NCI-H2227 (cell line): ENCODE measurements at regions not wholly inside any gene's neighbourhood (a gene's known extent, or its start where the extent isn't known, plus 50 kb on each side); places are given as distances from the start of the nearest gene placed in this dataset.
"Not testable (repeated sequence)": the region's sequence is repeated elsewhere in the genome, so short reads cannot be mapped to it uniquely, and the experiment has no call there.

Source experiments
- DNase-seq: peaks from one replicate; lab custom pipeline; 2025; ENCODE audit not compliant: unreplicated experiment; lab: John Stamatoyannopoulos, UW

DNA sequence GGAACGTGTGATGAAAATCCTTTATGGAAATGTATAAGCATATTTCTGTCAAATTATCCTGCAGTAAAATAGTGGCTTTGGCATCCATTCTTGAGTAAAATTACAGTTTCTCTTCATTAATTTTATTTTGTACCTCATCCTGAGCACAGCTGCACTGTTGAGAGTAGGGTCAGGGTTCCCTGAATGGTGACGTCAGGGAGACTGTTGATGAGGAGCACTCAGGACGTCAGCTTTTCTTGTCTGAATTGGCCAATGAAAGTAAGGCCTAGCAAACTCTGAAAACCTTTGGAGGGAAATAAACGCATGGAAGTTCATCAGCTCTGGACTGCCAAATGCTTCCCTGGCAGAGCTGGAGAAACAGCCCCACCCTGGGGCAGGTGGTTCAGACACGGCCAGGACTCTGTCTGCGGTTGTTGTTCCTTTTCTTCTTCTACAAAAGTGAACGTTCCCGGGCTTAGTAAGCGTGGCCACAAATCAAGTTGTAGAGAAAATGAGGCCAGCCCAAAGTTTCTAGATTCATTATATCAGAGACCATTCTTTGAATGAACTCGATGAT, 179.7 kb upstream of the EXOC2 start:
- DNase-seq: no peak

DNA sequence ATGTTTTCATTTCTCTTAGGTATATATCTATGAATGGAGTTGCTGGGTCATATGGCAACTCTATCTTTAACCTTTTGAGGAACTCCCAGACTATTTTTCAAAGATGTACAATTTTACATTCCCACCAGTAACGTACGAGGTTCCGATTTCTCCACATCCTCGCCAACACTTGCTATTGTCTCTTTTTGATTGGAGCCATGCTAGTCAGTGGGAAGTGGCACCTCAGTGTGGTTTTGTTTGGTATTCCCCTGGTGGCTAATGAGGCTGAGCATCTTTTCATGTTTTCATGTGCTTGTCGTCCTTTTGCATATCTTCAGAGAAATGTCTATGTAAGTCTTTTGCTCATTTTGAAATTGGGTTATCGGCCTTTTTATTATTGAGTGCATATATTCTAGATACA, 178.6 kb upstream of the EXOC2 start:
- no peak for DNase-seq

DNA sequence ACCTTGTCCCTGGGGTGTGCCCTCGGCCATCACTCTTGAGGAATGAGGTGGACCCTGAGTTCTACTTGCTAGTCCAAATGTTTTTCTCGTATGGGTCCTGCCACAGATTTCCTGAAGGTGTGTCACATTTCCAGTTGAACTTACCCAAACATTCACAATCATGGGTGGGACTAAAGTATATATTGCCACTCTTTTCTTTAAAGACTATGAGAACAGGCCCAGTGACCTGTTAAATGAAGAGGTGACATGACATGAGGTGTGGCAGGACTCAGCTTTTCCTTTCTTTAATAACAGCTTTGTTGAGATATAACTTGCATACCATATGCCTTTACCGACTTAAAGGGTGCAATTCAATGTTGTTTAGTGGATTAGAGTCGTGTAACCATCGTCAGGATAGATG, 177.2 kb upstream of the EXOC2 start:
- DNase-seq: no peak

DNA sequence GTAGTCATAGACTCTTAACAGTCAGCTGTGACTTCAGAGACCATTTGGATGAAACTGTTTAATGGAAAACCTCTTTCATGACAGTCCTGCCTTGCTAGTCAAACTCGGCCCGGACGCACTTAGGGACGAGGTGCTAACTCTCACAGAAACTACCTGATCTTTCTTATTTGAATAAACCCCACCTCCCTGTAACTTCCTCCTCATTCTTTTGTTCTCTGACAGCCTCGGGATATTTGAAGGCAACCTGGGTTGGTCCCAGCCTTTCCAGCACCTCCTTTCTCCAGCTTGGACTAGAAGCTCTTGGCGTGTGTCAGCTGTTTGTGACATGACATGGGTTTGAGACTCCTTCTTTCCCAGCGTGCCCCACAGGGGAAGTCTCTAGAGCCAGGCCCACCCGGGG, 175.3 kb upstream of the EXOC2 start:
- no peak for DNase-seq

DNA sequence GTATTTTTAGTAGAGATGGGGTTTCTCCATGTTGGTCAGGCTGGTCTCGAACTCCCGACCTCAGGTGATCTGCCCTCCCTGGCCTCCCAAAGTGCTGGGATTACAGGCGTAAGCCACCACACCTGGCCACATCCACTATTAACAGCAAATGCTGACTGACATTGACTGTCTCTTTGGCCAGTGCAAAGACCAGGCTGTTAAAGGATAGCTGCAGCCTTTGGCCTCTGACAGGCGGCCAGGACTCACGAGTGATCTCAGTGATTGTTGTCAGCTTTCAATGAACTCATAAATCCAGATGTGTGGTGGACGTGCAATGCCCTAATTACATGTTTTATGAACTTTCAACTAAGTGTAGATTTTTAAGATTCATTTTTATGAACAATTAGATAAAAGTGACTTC, 174.4 kb upstream of the EXOC2 start:
- DNase-seq: no peak

DNA sequence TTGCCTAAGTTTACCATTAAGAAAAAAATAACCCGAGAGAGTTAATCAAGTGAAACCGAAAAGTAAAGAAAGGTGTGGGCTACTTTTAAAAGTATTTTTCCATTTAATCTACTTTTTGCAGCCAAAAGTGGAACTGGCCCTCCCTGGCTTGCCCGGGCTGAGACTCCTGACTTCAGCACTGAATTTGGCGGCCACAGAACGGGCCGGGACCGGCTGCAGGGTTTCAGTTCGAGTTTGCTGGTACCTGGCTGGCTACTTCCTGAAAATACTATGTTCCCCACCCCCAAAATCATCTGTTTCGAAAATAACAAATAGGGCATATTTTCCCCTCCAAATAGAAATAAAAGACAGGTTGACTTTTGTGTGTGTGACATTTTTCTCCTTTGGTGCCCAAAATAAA, 173.4 kb upstream of the EXOC2 start:
- no peak for DNase-seq

DNA sequence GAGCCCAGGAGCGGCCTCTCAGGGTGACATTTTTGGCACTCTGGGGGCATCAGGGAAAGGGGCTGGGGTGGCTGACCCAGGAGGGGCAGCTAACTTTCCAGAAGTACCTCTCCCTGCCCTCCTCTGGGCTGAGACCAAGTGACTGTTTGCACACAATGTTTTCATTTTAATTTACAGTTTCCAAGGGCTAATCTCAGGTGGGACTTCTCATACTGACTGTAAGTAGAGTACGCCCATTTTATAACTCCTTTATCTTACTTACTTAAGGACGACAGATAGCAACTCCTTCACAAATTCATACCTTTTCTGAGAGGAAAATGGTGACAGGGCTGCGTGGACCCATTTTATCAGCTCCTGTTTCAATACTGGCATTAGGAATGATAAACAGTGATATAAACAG, 172.9 kb upstream of the EXOC2 start:
- no peak for DNase-seq

DNA sequence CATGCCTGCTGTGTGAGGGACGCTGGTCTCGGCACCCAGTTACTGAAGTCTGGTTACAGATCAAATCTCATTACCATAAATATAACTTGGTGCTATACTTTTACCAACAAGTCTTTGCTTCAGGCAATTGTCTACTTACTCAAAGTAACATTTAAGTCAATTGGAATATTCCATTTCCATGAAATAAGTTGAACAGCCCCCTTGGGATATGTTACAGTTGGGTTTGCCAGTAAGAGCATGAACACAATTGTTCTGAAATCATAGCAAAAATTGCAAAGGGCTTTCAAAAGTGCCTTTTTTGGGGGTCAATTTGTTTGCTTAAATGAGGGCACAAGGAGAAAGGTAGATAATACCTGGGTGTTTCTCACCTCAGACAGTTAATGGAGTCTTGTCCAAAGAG, 170.9 kb upstream of the EXOC2 start:
- no peak for DNase-seq

DNA sequence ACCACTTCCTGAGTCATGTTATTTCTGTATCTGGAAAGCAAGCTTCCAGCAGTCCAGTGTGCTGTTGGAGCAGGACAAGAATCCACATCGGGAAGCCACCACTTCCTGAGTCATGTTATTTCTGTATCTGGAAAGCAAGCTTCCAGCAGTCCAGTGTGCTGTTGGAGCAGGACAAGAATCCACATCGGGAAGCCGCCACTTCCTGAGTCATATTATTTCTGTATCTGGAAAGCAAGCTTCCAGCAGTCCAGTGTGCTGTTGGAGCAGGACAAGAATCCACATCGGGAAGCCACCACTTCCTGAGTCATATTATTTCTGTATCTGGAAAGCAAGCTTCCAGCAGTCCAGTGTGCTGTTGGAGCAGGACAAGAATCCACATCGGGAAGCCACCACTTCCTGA, 170.2 kb upstream of the EXOC2 start:
- DNase-seq: not testable (repeated sequence)

DNA sequence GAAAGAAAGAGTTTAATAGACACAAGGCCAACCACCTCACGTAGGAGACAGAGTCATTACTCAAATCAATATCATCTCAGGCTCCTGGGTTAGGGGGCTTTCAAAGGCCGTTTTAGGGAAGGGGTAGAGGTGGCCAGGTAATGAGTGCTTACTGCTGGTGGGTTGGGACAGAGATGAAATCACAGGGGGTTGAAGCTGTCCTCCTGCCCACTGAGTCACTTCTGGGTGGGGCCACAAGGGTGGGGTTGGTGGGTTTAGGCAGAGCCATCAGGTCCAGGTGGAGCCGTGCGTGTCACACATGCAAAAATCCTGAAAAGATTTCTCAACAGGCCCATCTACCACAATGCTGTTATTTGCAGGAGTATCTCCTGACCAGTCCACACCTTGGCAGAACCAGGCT, 167.0 kb upstream of the EXOC2 start:
- DNase-seq: no peak

DNA sequence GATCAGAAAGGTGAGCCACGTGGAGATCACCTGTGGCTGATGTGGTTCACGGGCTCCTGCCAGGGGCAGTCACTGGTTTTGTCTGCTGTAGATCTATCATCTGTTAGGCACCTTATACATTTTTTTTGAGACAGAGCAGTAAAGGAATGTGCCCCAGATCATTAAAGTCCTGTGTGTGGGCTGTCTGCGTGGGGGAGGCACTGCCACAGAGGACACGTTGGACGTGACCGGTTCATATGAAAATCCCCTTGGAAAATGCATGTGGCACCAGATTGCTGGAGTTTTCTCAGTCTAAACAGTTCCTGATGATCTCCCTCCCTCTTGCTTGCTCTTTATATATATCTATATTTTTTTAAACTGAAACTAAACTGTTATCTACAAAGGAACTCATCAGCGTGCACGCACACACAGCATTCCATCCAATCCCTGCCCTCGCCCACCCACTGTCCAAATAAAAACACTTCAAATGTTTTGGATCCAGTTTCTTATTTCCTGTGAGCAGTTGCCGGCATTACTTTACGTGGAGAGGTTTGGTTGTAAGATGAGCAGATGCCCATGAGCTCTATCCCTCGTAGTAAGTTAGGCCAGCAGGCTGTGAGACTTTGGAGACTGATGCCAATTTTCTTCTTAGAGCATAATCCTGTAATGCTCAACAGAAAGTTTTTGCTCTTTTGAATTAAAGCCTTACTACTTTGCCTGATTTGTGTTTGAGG, 161.6 kb upstream of the EXOC2 start:
- DNase-seq: no peak

DNA sequence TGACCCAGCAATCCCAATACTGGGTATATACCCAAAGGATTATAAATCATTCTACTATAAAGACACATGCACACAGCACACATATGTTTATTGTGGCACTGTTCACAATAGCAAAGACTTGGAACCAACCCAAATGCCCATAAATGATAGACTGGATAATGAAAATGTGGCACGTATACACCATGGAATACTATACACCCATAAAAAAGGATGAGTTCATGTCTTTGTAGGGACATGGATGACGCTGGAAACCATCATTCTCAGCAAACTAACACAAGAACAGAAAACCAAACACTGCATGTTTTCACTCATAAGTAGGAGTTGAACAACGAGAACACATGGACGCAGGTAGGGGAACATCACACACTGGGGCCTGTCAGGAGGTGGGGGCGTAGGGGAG, 159.3 kb upstream of the EXOC2 start:
- DNase-seq: not testable (repeated sequence)

DNA sequence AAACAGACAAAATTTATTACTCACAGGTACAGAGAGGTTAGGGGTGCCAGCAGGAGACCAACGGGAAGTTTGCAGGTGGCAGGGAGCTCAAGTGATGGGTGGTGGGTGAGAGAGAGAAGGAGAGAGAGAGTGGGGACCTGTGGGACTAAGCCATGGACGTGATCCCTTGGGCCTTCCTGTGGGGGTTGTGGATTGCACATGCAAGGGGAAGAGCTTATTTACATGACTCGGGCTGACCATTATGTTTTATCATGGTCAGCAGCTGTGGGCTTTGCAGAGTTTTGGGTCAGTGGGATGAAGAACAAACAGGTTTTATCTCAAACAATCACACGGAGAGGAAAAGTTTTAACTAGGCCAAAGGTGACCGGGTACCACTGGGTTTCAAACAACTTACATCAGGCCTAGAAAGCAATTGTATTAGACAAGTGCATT, 156.2 kb upstream of the EXOC2 start:
- DNase-seq: no peak

DNA sequence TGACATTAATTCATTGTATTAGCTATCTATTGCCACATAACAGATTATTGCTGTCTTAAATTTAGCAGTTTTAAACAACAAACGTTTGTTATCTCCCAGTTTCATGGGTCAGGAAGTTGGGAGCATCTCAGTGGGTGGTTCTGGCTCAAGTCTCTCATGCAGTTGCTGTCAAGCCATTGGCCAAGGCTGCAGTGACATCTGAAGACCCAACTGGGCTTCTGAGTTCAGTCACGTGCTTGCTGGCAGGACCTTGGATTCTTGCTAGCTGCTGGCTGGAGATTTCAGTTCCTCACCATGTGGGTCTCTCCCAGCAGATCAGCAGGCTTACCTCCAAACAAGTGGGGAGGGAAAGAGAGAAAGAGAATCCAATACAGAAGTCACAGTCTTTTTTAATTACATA, 152.6 kb upstream of the EXOC2 start:
- no peak for DNase-seq

DNA sequence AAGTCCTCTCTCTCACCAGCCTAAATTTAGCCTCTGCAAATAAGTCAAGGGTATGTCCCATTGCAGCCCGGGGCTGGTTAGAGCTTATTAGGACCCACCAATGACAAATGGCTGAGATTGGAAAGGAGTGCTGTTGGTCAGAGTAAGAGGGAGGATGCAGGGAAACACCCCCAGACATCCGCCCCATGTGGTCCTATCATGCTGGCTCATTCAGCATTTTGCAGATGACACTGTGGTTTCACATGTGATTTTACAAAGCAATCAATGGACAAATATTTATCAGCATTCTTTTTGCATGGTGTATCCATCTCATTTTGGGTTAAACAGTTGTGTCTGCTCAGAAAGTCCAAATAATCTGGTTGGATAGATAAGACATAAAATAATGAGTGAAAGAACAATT, 152.2 kb upstream of the EXOC2 start:
- DNase-seq: no peak

DNA sequence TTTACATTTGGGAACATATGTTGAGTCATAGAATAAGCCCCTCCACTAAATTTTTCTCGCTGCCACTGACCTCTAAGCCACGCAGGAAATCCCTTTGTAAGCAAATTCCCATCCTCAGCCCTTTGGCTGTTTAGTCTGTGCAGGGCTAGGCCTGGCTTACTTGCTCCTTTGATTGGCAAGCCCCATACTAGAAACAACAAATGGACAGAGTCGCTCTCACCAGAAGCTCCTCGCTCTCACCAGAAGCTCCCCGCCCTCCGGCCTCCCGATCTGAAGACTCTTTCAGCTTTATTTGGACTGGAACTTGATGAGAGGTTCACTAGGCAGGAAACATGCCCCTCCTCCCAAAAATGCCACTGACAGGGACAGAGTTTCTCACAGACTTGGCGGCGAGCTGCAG, 149.2 kb upstream of the EXOC2 start:
- no peak for DNase-seq

DNA sequence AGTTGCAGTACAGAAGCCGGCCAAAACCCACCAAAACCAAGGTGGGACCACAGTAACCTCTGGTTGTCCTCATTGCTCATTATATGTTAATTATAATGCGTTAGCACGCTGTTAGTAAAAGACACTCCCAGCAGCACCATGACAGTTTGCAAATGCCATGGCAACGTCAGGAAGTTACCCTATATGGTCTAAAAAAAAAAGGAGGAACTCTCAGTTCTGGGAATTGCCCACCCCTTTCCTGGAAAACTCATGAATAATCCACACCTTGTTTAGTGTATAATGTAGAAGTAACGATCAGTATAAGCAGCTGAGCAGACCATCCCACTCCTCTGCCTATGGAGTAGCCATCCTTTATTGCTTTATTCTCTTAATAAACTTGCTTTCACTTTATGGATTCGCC, 148.6 kb upstream of the EXOC2 start:
- DNase-seq: no peak

DNA sequence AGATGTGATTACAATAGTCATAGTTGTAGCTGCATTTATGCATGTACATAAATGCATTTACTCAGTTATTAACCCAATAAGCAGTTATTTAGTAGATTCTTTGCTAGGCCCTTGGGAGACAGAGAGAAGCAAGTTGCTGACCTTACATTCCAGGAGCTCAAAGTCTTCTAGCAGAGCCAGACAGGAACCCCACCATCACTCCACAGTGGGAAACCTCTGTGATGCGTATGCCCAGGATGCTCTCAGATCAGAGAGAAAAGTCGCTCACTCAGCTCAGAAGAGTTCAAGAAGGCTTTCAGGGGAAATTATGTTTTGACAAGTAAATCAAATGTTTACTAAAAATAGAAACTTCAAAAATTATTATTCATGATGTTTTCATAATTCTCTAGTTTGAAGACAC, 146.3 kb upstream of the EXOC2 start:
- no peak for DNase-seq

DNA sequence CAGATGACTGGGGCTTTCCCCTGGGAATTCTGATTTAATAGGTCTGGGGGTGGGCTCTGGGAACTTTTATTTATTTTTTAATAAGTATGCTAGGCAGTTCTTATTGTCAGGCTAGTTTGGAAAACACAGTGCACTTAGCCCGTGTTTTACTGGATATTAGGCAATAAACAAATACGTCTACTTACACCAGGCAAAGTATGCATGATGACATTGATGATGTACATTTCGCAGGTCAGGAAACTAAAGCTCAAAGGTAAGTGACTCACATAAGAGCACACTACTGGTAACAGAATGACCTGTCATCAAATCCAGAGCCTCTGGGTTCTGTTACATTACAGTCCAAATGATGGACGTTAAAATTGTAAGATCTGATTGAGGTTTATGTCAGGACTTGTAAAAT, 144.4 kb upstream of the EXOC2 start:
- no peak for DNase-seq

DNA sequence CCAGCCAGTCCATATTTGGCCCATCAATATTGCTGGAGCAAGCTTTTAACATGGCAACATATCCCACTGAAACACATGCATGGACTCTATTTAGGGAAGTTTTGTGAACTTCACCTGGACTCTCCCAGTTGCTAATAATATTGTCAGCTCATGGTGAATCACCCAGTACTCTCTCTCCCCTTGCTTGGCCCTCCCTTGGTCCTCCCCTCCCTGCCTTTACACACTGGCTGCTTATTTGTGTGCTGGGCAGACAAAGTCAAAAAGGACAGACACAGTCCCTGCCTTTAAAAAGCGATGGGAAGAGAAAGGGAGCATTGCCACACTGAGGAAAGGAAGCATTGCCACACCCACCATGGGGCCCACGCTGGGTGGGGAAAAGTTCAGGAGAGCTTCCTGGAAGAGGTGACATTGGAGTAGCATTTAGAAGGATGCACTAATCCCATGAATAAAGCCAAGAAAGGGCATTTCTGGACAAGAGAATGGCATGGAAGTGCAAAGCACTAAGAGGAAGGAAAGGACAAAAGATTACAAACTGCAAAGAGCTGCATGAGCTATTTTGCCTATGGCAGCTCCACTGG, 143.4 kb upstream of the EXOC2 start:
- DNase-seq: no peak

DNA sequence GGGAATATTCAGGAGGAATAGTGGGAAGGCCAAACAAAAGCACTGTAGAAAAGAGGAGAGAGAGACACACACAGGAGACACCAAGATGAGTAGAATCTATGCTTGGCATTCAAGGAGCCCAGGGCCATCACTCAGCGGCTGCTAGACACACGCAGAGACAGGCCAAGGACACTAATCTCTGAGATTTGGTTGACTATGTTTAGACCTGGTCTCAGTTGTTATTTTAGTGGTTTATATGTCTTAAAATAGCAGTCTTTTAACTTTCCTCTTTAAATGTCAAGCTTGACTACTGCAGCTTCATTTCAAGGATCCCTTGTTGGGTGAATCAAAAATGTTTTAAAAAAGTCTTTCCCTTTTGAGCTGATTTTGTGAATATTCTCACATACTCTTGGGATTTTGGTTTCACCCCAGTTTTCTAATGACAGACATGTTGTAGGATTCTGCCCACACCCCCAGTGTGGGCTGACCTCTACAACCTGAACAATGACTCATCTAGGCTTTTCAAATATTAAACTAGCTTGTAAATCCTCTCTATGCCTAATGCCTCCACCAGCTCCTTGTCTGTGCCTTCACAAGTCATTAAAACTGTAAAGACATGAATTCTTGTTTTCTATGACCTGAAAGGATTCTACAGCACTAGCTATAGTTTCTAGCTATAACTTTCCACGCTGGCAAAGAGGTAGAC, 142.7 kb upstream of the EXOC2 start:
- no peak for DNase-seq

DNA sequence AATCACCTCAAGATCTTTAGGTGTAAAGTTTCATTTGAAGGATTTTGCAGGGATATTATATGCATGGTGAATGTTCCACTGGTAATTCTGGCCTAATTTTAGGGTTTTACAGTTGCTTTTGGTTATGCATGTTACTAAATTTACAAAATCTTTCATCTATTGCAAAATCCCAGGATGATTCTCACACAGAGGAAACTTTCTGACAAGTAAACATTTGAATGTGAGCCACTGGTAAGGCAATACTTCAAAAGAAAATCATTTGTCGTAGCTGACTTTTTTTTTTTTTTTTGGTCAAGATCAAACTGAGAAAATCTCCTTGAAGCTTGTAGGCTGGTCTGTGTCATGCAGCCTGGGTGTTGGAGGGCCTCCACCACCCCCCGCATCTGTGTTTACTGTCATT, 141.9 kb upstream of the EXOC2 start:
- no peak for DNase-seq
